RKO (cell line): ENCODE measurements at regions not wholly inside any gene's neighbourhood (a gene's known extent, or its start where the extent isn't known, plus 50 kb on each side); places are given as distances from the start of the nearest gene placed in this dataset.

Experiments
- DNase-seq: peaks from one replicate; pipeline ENCODE4 v3.0.0-alpha.2; 2016; ENCODE audit warnings: low spot score

DNA sequence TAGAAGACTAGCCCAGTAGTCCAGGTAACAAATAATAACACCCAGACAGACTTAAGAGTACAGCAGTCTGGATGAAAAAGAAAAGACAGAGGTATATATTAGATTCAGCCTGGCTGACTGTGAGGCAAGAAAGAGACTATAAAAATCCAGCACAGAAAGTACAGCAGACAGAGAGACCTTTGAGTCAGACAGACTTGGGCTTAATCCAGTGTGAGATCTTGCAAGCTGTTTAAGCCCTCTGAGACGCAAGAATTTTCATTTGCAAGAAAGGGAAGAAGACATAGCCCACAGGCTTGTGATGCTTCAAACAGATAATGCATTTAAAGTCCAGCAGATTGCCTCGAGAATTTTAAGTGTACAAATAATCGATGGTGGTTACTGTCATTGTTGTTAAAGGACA, 471.4 kb downstream of the LIG4 start:
- no peak for DNase-seq

DNA sequence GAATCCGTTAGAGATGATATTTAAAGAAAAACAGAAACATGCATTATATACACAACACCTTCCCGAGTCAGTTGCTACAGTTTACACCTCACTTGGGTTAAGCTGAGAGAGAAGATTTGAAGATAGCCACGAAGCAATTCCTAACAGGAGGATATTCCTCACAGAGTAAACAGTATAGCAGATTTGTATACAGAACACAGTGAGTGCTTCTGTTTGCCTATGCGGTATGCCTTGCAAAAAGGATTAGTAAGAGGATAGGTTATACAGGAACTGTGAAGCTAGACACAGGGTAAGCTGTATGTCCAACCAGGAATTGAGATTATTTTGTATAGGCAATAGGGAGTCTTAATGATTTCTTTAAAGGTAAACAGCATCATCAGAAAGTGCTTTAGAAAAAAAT, 471.8 kb downstream of the LIG4 start:
- no peak for DNase-seq

DNA sequence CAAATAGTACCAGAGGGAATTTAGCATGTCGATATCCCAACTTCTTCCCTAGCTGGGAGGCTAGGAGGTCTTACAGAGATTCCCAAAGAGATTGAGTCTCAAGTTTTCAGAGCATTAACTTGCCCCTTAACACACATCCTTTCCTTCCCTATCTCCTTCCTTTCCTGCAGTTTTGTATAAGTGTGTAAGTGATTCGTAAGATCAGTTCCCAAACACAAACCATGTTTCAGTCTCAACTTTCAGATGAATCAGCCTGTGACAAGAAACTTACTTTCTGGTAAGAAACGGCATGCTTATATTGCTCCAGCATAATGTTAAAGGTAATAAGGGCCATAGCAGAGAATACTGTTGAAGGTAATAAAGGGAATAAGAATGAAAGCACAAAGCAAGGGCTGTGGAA, 472.2 kb downstream of the LIG4 start:
- DNase-seq = no peak

DNA sequence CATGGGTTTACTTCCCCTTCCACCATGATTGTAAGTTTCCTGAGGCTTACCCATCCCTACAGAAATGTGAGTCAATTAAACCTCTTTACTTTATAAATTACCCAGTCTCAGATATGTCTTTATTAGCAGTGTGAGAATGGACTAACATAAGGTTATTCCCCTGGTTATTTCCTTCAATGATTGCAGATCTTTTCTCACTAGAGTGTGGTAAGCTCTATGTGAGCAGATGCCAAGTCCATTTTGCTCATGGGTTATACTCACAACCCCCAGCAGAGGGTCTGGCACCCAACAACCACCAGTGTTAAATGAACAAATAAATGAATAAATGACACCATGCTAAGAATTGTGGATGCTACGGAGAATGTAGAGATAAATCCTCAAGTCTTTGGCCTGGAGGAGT, 472.8 kb downstream of the LIG4 start:
- DNase-seq = no peak

DNA sequence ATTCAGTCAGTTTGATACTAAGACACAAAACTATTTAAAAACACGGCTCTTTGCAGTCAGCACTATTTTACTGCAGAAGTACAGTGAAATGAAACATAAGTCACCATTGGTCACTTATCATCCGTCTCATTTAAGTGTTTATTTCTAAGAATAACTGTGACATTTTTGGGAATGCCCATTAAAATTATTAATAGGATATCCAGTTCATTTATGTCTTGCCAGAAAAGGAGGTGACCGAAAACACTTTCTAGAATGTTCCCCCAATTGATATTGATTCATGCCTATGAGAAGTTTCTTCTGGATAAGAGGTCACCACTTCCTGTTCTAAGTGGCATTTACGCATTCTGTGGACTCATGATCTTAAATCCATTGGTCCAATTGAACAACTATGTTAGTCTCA, 477.3 kb downstream of the LIG4 start:
- no peak for DNase-seq

DNA sequence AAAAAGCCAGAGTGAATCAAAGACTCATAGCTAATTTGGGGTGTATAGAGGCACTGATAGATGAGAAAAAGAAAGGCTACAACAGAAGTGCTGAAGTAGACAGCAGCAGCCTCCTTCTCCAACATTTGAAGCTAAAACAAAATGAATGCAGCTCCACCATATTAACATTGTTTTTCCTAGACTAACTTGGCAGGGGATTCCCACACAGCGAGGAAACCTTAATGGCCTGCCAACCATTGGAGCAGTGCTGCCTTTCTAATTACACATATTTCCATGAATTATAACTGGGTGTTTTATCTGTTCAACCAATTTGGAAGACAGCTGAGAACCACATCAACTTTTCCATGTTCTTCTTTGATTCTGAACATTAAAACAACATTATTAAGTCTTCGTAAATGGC, 478.6 kb downstream of the LIG4 start:
- no peak for DNase-seq

DNA sequence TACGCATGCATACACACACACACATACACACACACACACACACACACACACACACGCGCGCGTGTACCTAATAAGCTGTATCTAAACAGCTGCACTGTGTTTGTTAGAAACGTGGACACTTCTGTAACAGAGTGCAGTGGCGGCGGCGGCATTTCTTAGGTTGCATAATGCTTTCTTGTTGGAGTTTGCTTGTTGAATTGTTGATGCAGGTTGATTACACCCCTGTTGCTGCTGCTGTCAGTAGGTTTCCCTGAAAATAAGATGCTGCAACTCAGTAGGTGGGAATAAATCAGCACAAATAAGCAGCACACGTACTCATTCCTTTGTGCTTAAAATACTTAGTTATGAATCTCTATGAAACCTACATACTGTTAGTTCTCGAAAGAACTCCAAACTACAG, 479.2 kb downstream of the LIG4 start:
- no peak for DNase-seq

DNA sequence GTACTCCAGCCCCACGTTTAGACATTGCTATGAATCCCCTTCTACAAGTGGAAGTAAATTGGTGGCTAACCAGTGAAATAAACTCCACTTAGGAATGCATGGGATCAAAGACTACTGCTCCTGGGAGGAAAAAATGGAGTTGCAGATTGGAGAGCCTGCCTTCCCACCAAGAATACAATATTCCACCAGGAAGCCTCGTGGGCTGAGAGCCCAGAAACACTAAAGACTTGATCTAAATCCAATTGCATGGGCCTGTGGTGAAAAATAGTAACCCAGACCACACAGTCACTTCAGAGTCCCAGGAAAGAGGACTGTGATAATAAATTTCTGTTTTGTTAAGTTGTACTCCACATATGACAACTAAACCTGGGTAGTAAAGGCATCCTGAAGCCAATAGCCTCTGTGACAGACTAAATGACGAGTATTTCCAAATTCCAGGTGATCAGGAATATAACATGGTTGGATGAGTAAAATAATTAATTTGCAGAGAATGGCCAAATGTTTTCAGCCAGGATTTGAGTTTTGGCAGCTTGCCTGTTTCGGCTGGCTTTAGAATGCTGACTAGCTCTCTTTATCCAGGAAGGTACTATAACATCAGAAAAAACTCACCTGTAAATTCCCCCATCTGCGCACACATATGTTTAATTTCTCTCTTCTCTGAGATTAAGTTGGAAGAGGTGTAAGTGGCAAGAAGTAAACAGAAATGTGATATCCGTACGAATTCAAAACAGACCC, 480.3 kb downstream of the LIG4 start:
- DNase-seq = no peak

DNA sequence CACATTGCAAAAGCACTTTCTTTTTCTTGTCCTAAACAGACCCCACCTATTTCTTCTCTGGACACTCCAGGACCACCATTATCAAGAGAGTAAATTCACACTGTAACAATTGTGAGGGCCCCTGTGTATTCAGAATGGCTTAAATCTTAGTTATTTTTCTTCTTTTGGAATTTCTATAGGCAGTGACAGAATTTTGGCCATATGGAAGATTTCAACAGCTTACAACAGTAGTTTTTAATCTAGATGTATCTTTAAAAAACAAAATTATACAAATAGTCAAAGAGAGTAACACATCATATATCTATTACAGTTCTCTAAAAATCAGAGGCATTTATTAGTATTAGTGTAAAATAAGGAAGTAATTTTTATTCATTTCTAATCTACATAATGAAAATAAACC, 482.1 kb downstream of the LIG4 start:
- no peak for DNase-seq

DNA sequence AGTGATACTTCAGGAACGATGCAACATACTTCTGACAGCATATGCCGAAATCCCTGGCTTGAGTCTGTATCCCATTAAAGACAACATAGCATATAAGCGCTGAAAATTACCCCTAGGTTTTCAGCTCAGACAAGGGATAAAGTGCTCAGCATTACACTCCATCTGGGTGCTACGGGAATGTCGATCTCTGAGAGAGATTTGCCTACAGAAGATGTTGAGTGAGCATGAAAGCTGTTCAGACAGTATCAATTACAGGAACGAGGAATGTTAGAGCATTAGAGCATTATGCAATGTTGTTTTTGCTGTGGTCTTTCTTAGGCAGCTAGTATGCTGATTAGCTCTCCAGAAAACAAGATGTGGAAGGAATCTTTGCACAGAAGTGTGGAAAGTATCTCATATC, 484.5 kb downstream of the LIG4 start:
- DNase-seq = no peak

DNA sequence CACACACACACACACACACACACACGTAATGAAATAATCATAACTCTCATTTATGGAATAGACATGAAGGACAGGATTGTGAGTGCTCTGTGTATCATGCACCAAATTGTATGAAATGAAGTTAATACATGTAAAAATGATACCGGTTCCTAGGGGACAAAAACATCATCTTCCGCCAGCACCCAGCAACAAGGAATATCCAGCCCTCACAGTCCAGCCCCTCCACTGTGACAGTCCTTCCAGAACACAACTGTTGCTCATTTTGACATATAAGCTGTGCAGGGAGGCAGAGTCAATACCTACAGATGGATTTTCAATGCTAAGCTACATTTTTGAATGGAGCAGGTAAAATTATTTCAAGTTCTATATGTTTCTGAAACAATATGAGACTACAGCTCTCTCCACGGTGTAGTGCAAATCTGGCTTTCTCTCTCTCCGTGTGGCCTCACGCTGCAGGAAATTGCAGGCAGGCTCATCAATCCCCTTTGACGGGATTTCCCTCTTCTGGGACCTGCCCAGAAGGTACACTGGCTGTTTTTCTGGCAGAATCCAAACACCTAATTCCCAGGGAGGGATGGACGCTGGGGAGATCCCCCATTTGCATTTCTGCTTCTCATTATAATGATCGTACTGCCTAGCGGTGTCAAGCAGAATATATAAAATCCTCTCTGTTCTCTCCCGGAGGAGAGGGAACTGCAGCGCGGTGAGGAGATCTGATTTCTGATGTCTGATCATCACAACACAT, 494.0 kb downstream of the LIG4 start:
- no peak for DNase-seq

DNA sequence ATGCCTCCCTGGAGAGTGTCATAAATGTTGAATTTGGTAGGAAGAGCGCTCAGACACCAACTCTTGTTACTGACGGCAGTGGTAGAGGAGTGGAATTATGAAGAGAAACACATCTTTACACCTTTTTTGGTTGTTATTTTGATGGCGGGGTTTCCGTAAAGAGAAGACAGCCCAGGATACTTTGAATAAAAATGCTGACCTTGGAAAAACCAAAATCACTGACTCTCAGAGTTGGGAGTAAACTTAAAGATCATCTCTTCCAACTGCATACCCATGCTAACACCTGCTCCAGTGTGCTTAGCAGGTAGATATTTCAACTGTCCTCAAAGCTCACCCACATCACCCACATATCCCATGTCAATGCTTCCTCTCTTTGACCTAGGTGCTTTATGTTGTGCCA, 498.6 kb downstream of the LIG4 start:
- DNase-seq = no peak

DNA sequence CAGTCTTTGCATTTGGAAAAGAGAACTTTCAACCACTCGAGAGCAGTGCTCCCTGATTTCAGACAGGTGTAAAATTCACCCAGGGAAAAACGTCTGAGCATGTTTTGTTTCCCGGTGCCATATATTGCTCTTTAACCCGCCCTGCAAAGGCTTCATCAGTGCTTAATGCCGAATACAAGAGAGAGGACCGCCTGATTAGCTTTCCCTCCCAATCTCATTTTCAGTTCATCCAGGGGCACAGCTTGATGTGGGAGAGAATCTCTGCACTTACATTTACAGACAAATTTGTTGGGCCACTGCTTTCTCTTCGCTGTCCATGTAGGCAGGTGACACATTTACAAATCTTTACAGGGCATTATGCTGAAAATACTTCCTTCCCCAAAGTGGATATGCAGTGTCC, 499.1 kb downstream of the LIG4 start:
- no peak for DNase-seq

DNA sequence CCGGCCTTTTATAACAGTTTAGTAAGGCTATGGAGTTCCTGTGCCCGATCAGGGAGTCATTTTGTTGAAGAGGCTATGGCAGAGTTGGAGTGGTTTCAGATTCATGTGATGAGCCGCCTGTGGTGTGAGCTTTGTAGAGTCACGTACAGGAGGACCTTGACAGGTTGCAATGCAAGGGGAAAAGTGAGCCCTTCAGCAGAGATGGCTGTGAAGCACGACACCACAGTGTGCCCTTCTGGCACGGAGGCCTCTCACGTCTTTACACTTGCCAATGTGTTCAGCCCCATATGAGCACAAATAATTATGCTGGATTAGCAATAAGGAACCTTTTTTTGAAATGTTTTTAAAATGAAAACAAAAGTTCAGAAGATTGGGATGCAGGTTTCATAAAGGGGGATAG, 499.8 kb downstream of the LIG4 start:
- DNase-seq = no peak

DNA sequence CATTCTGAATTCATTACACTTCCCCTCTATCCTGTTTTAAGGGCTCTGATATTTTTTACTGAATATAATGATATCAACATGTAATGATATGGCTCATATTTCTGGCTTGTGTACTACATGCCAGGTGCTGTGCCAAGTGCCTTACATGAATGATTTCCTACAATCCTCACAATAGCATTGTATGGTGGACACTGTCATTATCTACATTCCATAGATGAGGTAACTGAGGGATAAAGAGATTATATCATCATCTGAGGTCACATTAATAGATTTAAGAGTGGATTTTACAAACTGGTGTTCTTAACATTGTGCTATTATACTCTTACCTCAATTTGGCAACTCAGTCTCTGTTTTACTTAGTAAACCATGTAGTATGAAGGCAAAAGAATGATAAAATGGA, 502.0 kb downstream of the LIG4 start:
- no peak for DNase-seq

DNA sequence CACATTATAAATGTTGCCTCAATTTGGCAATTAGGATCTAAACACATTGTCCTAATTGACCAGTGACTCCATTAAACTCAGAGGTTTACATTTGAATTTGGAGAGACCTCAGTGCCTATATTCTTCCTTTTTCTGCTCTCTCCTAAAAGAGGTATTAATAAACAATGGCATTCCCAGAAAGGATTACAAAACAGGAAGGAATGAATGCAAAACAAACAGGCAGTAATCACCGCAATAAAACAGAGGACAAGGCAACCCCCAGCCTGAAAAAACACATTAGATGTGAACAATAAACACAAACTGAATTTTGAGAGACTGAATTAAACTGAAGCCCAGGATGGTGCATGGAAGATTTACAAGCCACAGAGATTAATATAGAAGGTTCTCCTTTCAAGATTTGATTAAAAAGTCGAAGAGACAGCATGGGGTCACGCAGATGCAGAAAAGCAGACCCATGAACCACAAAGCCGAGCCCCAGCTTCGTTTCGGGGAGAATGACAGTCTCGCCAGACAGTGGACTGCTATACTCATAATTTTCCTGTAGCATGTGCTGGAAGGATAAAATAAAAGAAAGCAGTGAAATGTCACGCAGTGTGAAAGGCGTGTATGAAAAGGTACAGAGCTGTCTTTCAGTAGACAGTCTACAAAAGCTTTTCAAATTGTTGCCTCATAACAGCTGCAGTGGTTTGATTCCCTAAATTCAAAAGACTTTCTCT, 503.0 kb downstream of the LIG4 start:
- DNase-seq = no peak

DNA sequence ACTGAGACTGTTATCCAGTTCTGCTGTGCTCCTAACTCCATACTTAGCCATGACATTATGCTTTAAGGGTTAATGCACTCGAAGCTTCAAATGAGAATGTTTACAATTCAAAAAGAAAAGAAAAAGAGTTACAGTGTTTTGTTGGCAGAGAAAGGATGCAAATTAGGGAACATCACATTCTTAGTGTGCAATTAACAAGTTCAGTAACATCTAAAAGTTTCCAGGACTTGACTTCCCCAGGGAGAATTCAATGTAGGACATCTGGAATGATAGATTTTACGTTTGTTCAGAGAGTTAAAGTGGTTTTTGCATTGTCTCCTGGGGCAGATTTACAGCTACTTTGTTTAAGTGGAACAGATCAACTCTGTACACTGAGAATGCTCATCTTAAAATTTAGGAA, 525.2 kb downstream of the LIG4 start:
- no peak for DNase-seq

DNA sequence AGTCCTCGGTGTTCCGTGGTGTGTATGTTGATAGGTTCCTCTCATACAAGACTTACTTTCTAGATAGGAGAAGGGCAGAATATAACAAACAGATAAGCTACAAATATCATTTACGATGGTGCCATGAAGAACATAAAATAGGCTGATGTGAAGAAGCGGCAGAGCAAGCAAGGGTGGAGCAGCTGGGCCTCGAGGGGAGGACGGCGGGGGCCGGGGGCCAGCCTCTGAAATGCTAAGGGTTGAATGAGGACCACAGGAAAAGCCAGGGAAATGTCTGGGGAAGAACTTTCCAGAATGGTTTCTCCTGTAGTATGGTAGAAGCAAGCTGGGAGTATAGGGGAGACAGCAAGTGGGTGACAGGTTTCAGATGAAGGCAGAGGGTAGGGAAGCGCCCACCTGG, 529.5 kb downstream of the LIG4 start:
- DNase-seq = no peak

DNA sequence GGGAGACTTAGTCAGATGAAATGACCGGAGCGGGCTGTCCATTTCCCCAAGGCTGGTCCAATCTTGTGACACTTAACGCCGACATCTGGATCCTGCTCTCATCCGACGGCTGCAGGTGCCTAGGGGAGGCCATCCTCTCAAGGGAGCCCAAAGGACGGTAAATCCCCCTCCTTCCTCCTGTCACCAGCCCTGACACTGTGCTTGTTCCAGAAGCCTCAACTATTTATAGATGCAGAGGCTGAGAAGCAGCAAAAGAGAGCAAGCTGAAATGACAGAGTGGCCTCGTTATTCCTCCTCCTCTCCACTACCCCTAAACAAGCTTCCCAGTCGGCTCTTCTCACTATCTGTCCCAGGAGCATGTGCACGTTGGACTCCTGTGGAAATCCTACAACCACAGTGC, 533.7 kb downstream of the LIG4 start:
- no peak for DNase-seq

DNA sequence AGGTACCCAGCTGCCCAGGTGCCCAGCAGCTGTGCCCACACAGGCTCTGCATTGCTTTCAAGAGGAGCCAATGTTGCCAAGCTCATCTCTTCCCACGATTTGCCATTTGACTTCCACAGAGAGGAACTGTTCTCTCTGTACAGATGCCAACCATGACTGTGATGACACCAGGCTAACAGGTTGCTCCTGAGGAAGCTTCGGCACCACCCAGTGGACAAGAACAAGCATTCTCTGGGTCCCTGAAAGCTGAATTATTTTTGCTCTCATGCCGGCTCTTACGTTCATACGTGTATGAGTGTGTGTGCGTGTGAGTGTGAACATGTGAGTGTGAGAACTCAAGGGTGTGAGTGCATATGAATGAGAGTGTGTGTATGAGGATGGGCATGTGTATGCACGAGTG, 535.2 kb downstream of the LIG4 start:
- no peak for DNase-seq

DNA sequence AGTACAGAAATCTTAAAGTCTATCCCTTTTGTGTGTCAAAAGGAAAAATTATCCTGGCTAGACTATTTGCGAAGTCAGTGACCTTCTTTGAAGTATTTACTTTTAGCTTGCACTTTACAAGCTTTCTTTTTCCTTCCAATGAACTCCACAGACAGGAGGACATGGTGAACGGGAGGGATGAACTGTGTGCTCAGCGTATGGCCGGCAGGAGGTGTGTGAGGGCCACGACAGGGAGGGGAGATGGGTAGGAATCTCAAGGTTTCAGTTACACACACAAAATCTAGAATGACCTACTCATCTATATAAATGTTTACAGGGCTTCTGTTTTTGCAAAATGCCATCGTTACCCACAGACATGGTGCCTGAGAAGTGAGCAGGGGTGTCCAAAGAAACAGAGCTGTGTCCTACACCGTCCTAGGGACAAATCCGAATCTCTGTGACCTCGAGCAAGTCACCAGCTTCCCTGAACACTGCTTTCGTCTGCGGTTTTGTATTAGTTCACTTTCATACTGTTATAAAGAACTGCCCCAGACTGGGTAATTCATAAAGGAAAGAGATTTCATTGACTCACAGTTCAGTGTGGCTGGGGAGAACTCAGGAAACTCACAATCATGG, 537.2 kb downstream of the LIG4 start:
- DNase-seq = no peak

DNA sequence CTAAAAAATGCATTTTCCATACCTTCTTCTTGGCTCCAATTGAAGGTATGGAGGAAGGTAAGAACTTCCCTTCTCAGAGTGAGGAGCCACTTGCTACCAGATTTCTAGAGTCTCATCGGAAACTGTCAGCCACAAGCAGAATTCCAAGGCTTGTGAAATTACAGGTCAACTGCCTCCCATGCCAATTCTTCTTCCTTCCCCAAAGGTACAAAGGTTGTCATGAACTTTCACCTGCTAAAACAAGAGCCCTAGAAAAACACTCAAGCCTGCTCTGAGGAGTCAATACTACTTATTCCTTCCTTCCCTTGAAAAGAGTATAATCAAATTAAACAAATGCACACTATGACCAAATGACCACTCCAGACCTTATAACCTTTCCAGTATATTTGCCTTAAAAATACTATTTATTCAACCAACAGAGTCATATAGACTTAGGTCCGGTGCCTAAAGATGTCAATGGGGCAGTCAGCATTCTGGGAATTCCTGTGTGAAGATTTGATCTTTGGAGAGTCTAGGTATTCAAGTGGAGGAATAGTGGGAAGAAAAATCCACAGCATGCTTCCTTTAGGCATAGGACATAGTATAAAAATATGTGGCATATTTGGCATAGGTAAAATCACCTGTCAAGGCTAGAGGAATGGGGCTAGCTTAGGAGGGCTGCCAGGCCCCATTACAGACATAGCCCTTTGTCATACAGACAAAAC, 539.3 kb downstream of the LIG4 start:
- no peak for DNase-seq
